Neuron (in vitro differentiated cells): ENCODE measurements at regions not wholly inside any gene's neighbourhood (a gene's known extent, or its start where the extent isn't known, plus 50 kb on each side); places are given as distances from the start of the nearest gene placed in this dataset.
"Not testable (repeated sequence)": the region's sequence is repeated elsewhere in the genome, so short reads cannot be mapped to it uniquely, and the experiment has no call there.

Experiments
- H2AFZ ChIP-seq: one replicate; pipeline ENCODE4 v1.6.1; 2013; ENCODE audit warnings: low read depth, mild to moderate bottlenecking, inconsistent platforms, low read length, moderate library complexity
- H3K27me3 ChIP-seq: one replicate; pipeline ENCODE4 v1.6.1; 2013; ENCODE audit warnings: low read length; ENCODE audit not compliant: insufficient read depth
- H3K36me3 ChIP-seq: one replicate; pipeline ENCODE4 v1.6.1; 2013; ENCODE audit warnings: low read length; ENCODE audit not compliant: insufficient read depth
- H3K4me1 ChIP-seq: one replicate; pipeline ENCODE4 v1.6.1; 2013; ENCODE audit warnings: low read length; ENCODE audit not compliant: insufficient read depth
- H3K4me3 ChIP-seq: 2 replicates; pipeline ENCODE4 v1.5.1; 2013; ENCODE audit warnings: mild to moderate bottlenecking, low read length, moderate library complexity
- H3K9me3 ChIP-seq: one replicate; pipeline ENCODE4 v1.6.1; 2013; ENCODE audit warnings: low read length

DNA sequence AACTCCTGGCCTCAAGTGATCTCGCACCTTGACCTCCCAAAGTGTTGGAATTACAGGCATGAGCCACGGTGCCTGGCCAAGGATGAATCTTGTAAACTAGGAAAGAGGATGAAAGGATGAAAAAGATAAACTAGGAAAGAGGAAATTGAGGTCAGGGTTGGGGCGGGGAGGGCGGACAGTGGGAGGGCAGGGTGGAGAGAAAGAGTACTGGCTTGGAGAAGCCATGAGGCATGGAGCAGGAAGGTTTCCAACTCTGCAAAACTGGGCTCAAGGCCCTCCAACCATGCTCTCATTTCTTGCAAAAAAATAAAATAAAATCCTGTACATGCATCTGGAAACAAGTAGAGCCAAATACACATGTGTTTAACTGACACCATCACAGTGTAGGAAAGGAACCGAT is 256.6 kb upstream of the SGK1 start:
- no peak overlapping the region for H2AFZ ChIP-seq
- H3K36me3 ChIP-seq = no peaks in the 10 kb centered on the region
- no peaks in the 10 kb centered on the region for H3K27me3 ChIP-seq
- H3K4me3 ChIP-seq = no peak overlapping the region
- no peaks in the 10 kb centered on the region for H3K4me1 ChIP-seq
- no peaks in the 10 kb centered on the region for H3K9me3 ChIP-seq

GRCh38 chr6:134569996-134570395 is 252.1 kb upstream of the SGK1 start:
- H3K27me3 ChIP-seq, H3K4me1 ChIP-seq, H2AFZ ChIP-seq, H3K9me3 ChIP-seq, H3K36me3 ChIP-seq, H3K4me3 ChIP-seq: not testable (repeated sequence)

GRCh38 chr6:134564705-134565104 is 246.8 kb upstream of the SGK1 start:
- Histone ChIP-seq H2AFZ (no peak overlapping the region), H3K36me3 (no peaks in the 10 kb centered on the region), H3K4me1 (no peaks in the 10 kb centered on the region), H3K27me3 (no peaks in the 10 kb centered on the region), H3K4me3 (no peak overlapping the region), H3K9me3 (no peaks in the 10 kb centered on the region)

- H3K4me3 ChIP-seq = no peak overlapping the region
- no peaks in the 10 kb centered on the region for H3K4me1 ChIP-seq
- no peaks in the 10 kb centered on the region for H3K36me3 ChIP-seq
- H2AFZ ChIP-seq = no peak overlapping the region
- no peaks in the 10 kb centered on the region for H3K9me3 ChIP-seq
- no peaks in the 10 kb centered on the region for H3K27me3 ChIP-seq
These were observed 242.1 kb upstream of the SGK1 start for GRCh38 chr6:134560019-134560418.

DNA sequence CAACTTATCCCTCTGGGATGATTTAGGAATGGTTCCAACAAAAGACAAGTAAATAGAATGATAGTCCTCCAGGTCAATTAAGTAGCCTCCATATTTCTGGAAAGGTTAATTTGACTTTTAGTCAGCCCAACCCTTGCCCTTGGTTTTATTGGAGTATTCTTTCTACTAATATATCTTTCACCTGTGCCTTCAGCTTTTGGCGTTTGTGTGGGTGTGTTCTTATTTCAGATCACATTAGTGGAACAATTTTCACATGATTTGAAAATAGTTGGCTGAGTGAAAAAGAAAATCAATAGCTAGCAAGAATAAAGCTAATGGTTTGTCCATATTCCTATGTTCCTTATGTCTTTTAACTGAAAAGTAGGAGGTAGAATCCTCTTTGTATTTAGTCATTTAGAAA is 239.6 kb upstream of the SGK1 start:
- H3K4me3 ChIP-seq = no peak overlapping the region
- H2AFZ ChIP-seq = no peak overlapping the region
- no peaks in the 10 kb centered on the region for H3K4me1 ChIP-seq
- no peaks in the 10 kb centered on the region for H3K9me3 ChIP-seq
- no peaks in the 10 kb centered on the region for H3K27me3 ChIP-seq
- H3K36me3 ChIP-seq = no peaks in the 10 kb centered on the region

DNA sequence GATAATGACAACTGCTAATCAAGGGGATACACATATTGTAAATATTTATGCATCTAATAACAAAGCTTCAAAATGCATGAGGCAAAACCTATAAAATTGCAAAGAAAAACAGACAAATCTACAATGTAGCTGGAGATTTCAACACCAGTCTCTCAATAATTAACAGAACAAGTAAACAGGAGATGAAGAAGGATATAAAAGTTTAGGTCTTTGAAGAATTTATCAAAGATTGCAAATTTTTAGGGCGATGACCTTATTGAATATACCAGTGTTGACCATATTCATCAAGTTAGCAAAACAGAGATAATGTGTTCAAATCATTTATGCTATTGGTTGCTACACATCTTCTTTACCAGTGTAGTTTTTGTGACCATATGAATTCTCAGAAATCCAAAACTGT is 237.8 kb upstream of the SGK1 start:
- peaks cover 7% of the 10 kb centered on the region for H3K4me1 ChIP-seq
- no peak overlapping the region for H3K4me3 ChIP-seq
- no peaks in the 10 kb centered on the region for H3K36me3 ChIP-seq
- H2AFZ ChIP-seq = no peak overlapping the region
- H3K27me3 ChIP-seq = no peaks in the 10 kb centered on the region
- no peaks in the 10 kb centered on the region for H3K9me3 ChIP-seq

GRCh38 chr6:134553936-134554335 is 236.0 kb upstream of the SGK1 start:
- no peak overlapping the region for H3K4me3 ChIP-seq
- no peaks in the 10 kb centered on the region for H3K36me3 ChIP-seq
- H3K27me3 ChIP-seq = no peaks in the 10 kb centered on the region
- no peak overlapping the region for H2AFZ ChIP-seq
- peaks cover 12% of the 10 kb centered on the region for H3K4me1 ChIP-seq
- H3K9me3 ChIP-seq = no peaks in the 10 kb centered on the region

- Histone ChIP-seq H3K27me3 (no peaks in the 10 kb centered on the region), H3K36me3 (no peaks in the 10 kb centered on the region), H3K4me1 (peaks cover 12% of the 10 kb centered on the region), H2AFZ (no peak overlapping the region), H3K9me3 (no peaks in the 10 kb centered on the region), H3K4me3 (no peak overlapping the region)
These were observed 233.5 kb upstream of the SGK1 start for GRCh38 chr6:134551245-134551960.

DNA sequence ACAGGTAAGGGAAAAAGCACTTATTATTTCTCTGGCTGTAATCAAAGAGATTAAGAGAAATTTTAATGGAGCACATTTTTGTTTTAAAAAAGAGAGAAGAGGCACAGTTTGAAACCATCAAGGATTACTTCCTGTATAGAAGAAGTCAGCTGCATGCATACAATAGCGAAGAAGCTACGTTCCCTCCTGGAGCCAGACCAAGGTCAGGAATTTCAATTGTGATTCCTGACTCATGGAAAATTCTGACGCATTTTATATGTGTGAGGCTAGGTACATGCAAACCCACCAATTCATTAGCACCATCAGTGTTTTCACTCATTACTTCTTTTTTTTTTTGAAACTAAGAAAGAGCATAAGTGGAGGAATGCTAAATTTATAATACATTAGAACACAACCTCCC is 232.7 kb upstream of the SGK1 start:
- H3K27me3 ChIP-seq = no peaks in the 10 kb centered on the region
- peaks cover 12% of the 10 kb centered on the region for H3K4me1 ChIP-seq
- H3K4me3 ChIP-seq = no peak overlapping the region
- H3K36me3 ChIP-seq = no peaks in the 10 kb centered on the region
- no peak overlapping the region for H2AFZ ChIP-seq
- no peaks in the 10 kb centered on the region for H3K9me3 ChIP-seq

DNA sequence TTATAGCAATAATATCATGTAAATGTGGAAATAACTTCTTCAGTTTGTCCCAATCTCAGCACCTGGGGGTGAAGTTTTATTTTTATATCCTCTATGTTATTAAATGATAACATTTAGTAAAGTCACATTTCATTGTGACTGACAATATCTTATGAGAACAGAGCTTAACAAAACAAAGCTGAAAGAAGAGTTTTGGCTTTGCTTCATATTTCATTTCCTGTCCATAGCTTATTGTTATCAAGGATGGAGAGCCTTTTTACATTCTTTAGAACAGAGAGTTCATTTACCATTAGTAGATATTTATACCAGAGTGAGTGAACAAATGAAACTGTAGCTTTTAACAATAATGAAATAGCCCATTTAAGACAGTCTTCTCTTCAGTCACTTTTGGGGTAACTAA is 231.9 kb upstream of the SGK1 start:
- Histone ChIP-seq H3K4me1 (peaks cover 12% of the 10 kb centered on the region), H3K27me3 (no peaks in the 10 kb centered on the region), H2AFZ (no peak overlapping the region), H3K9me3 (no peaks in the 10 kb centered on the region), H3K36me3 (no peaks in the 10 kb centered on the region), H3K4me3 (no peak overlapping the region)

DNA sequence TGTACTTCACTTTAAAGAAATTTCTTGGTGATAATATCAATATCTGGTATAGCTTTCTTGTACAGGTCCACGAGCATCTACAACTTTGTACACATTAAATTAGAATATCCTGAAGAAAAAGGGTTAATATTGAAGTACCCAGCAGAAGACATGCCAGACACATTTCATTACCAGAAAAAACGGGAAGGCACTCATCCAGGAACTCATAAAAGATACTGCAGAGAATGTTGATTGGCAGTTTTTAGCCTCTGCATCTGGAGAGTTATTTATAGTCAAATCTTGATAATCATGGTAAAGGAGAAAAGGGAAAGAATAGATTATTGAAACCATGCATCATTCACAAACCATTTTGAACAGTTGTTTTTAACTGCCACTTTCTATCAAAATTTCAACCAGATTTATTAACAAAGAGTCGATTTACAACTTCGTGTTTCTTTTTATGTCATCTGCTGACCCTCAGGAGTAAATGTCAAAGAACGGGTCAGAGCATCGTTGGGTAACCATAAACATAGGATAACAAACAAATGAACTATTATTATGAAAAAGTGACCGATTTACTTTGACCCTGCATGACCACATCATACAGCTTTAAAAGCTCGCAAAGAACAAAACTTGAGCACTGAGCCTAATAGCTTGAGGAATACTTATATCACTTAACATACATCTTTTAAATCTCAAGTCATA is 229.2 kb upstream of the SGK1 start:
- no peaks in the 10 kb centered on the region for H3K36me3 ChIP-seq
- no peak overlapping the region for H3K4me3 ChIP-seq
- no peak overlapping the region for H2AFZ ChIP-seq
- peaks cover 12% of the 10 kb centered on the region for H3K4me1 ChIP-seq
- no peaks in the 10 kb centered on the region for H3K9me3 ChIP-seq
- H3K27me3 ChIP-seq = no peaks in the 10 kb centered on the region

DNA sequence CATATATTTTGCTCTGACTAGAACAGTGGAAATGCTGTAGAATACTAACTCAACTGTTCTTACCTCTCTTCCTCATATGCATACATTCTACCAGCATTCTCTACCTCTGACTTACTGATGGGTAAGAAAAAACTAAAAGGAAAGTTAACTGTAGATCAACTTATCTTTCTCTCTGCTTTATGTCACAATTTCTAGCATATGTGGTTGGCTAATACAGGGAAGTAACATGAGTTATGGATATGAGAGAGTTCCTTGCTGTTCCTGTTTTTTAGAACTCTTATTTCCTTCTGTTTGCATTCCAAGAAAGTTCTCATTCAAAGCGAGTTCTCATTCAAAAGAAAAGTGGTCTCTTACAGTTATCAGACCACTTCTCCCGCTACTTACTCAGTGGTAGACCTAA is 226.8 kb upstream of the SGK1 start:
- Histone ChIP-seq H3K4me3 (no peak overlapping the region), H3K9me3 (no peaks in the 10 kb centered on the region), H3K36me3 (no peaks in the 10 kb centered on the region), H2AFZ (no peak overlapping the region), H3K27me3 (no peaks in the 10 kb centered on the region), H3K4me1 (no peaks in the 10 kb centered on the region)

DNA sequence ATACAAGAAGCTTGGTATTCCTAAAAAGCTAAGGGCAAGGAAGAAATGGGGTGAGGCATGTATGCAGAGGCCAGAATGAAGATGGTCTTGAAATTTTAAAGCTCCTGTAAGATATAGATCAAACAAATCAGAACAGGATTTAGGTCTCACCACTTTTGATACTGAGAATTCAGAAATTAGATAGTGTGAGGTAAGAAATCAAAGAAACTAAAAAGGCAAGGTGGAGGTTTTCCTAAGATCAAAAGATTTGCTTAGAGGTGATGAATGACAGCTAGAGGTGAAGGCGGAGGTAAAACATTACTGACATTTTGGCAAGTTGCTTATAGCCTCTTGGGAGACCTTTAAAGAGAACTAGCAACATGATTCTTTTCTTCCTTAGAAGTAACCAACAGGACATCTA is 225.2 kb upstream of the SGK1 start:
- H2AFZ ChIP-seq = no peak overlapping the region
- no peaks in the 10 kb centered on the region for H3K27me3 ChIP-seq
- H3K36me3 ChIP-seq = no peaks in the 10 kb centered on the region
- H3K4me1 ChIP-seq = no peaks in the 10 kb centered on the region
- H3K4me3 ChIP-seq = no peak overlapping the region
- H3K9me3 ChIP-seq = no peaks in the 10 kb centered on the region

GRCh38 chr6:134541001-134541400 is 223.1 kb upstream of the SGK1 start:
- H3K4me3 ChIP-seq = no peak overlapping the region
- H2AFZ ChIP-seq = no peak overlapping the region
- H3K4me1 ChIP-seq = no peaks in the 10 kb centered on the region
- no peaks in the 10 kb centered on the region for H3K9me3 ChIP-seq
- no peaks in the 10 kb centered on the region for H3K36me3 ChIP-seq
- H3K27me3 ChIP-seq = no peaks in the 10 kb centered on the region
